LNCAP (cell line): ENCODE measurements at regions not wholly inside any gene's neighbourhood (a gene's known extent, or its start where the extent isn't known, plus 50 kb on each side); places are given as distances from the start of the nearest gene placed in this dataset.

Experiments used
- CTCF ChIP-seq: fragments of 450-650 bp; IDR thresholded peaks from 2 replicates; pipeline ENCODE4 v1.5.1; 2017; ENCODE audit warnings: mild to moderate bottlenecking

GRCh38 chr7:21200503-21200902 lies 227.4 kb upstream of the SP4 start:
- TF ChIP-seq CTCF: no peak

DNA sequence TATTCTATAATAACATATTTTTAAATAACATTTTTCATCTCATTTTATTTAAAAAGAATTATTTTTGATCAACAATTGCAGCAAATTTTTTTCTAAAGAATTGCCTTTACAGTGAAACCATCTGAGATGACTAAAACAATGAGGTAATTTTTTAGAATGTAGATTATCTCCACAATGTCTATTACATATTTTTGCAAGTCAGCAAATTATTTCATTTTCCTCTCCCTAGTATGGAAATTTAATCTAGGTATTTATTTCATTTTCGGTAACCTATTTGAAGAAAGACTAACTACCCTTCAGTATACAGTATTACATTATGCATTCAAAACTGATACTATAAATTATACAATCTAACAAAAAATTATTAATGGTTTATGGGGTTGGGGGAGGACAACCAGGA lies 213.2 kb upstream of the SP4 start:
- no peak for TF ChIP-seq CTCF

DNA sequence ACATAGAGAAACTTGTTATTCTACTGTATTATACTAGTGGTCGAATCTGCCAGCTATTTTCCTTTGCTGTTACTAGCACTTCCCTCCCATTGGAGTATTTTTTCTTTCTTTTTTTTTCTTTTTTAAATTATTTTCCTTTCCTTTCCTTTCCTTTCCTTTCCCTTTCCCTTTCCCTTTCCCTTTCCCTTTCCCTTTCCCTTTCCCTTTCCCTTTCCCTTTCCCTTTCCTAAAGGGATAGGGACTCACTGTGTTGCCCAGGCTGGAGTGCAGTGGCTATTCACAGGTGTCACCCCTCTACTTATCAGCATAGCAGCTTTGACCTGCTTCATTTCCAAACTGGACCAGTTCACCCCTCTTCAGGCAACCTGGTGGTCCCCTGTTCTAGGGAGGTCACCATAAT lies 212.6 kb upstream of the SP4 start:
- no peak for TF ChIP-seq CTCF

DNA sequence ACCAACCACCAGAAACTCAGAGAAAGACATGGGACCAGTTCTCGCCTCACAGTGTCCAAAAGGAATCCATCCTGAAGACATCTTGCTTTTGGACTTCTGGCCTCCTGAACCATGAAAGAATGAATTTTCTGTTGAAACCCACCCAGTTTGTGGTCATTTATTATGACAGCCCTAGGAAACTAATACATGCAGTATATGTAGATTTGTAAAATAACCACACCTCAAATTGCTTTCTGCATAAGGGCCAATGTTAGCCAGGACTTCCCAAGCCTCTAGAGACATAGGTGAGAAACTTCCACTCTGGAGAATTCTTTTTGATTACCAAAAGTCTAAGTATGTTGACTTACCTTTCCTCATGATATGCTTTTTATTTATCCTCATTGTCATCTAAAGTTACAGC lies 210.5 kb upstream of the SP4 start:
- no peak for TF ChIP-seq CTCF

- no peak for TF ChIP-seq CTCF
Measured at GRCh38 chr7:21218155-21218554, 209.7 kb upstream of the SP4 start.

DNA sequence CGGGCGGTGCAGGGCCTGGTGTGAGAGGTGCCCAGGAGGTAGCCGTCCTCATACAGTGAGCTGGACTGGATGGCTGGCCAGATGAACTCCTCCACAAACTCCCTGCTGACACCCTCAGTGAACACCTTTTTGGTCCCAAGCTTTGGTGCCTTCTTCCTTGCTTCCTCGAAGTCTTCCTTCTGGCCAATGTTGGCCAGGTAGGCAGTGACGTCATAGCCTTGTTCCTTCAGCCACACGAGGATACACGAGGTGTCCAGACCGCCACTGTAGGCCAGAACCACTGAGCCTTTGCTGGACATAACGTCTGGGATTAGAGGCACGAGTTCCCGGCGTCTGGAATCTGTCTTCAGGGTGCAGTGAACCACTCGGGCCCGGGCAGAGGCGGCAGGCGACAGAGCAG lies 206.8 kb upstream of the SP4 start:
- TF ChIP-seq CTCF: no peak

DNA sequence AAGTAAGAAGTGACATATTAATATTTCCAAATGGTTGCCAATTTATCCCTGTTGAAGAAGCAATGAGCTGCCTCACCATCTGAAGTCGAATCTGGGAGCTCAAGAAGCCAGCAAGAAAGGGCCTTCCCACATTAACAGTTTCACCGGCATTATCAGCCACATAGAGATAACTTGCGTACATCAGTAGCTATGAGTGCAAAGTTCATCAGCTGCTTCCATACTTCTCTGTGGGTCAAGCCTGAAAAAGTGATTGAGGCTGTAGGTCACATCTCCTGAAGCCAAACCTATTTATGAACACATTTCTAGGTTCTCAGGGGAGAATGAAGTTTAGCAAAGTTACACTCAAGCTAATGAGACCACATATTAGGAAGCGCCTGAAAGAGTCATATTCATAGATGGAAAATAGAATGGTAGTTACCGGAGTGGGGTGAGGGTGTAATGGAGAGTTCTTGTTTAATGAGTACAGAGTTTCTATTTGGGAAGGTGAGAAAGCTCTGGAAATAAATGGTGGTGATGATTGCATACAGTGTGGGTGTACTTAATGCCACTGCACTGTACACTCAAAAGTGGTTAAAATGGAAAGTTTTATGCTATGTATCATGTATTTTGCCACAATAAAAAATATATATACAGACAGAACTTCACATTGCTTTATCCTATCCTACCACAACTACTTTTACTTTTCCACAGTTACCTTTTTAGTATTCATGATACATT lies 189.3 kb upstream of the SP4 start:
- TF ChIP-seq CTCF: no peak

DNA sequence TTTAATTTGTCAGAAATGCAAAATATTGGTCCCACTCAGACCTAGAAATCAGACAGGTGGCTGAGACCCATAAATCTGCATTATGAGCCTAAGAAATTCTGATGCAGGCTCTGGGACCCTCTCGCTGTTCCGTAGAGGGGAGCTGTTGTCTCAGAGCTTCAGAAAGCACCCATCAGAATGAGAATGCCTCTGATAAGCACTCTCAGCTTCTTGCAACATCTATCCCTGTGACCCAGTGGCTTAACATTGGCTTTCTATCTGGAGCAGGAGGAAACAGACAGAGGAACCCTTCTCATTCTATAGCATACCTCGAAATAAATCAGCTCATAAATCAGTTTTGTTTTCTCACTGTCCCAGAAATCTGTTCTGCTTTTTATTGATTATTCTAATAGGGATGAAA lies 184.6 kb upstream of the SP4 start:
- no peak for TF ChIP-seq CTCF
